WERI-Rb-1 (cell line): ENCODE measurements at regions not wholly inside any gene's neighbourhood (a gene's known extent, or its start where the extent isn't known, plus 50 kb on each side); places are given as distances from the start of the nearest gene placed in this dataset.
"Not testable (repeated sequence)": the region's sequence is repeated elsewhere in the genome, so short reads cannot be mapped to it uniquely, and the experiment has no call there.

ENCODE experiments used
- DNase-seq: peaks from one replicate; pipeline ENCODE4 v3.0.0-alpha.2; 2020
- H3K27ac ChIP-seq: fragments of 250-450 bp; sonication (Bioruptor Pico); 2 replicates; pipeline ENCODE4 v1.5.1; 2020; ENCODE audit warnings: mild to moderate bottlenecking, moderate library complexity
- H3K27me3 ChIP-seq: fragments of 250-450 bp; sonication (Bioruptor Pico); 2 replicates; pipeline ENCODE4 v1.5.1; 2021; ENCODE audit warnings: mild to moderate bottlenecking, low read depth, moderate library complexity; ENCODE audit not compliant: insufficient read depth, severe bottlenecking
- H3K36me3 ChIP-seq: fragments of 250-450 bp; sonication (Bioruptor Pico); 2 replicates; pipeline ENCODE4 v1.5.1; 2020; ENCODE audit warnings: mild to moderate bottlenecking, moderate library complexity
- H3K4me3 ChIP-seq: 2 replicates; pipeline ENCODE4 v1.5.1; 2011; ENCODE audit warnings: low read depth, mild to moderate bottlenecking, control low read depth, low read length
- H3K9me3 ChIP-seq: fragments of 250-450 bp; sonication (Bioruptor Pico); 2 replicates; pipeline ENCODE4 v1.5.1; 2021; ENCODE audit warnings: mild to moderate bottlenecking, moderate library complexity; ENCODE audit not compliant: severe bottlenecking
- CTCF ChIP-seq: IDR thresholded peaks from 2 replicates; pipeline ENCODE4 v1.5.1; 2011; ENCODE audit warnings: low read depth, mild to moderate bottlenecking, control low read depth, inconsistent platforms, low read length

GRCh38 chr12:119931402-119931801, 54.3 kb upstream of the CIT start:
- DNase-seq = no peak
- TF ChIP-seq CTCF = no peak

GRCh38 chr12:119932921-119933320, 55.8 kb upstream of the CIT start:
- Histone ChIP-seq H3K36me3 (no peaks in the 10 kb centered on the region), H3K4me3 (no peak overlapping the region), H3K27ac (no peak overlapping the region), H3K27me3 (no peaks in the 10 kb centered on the region), H3K9me3 (no peaks in the 10 kb centered on the region)
- no peak for DNase-seq
- no peak for TF ChIP-seq CTCF

More at GRCh38 chr12:119931402-119931801, 54.3 kb upstream of the CIT start:
- H3K36me3 ChIP-seq = no peaks in the 10 kb centered on the region
- no peak overlapping the region for H3K27ac ChIP-seq
- H3K27me3 ChIP-seq = no peaks in the 10 kb centered on the region
- H3K9me3 ChIP-seq = no peaks in the 10 kb centered on the region
- H3K4me3 ChIP-seq = no peak overlapping the region

GRCh38 chr12:119934780-119935179, 54.3 kb upstream of the BICDL1 start:
- not testable (repeated sequence) for H3K27ac ChIP-seq, DNase-seq, H3K36me3 ChIP-seq, H3K4me3 ChIP-seq, H3K9me3 ChIP-seq, H3K27me3 ChIP-seq

- no peaks in the 10 kb centered on the region for H3K27me3 ChIP-seq
- TF ChIP-seq CTCF = no peak
Observed at GRCh38 chr12:119936705-119937311, 52.2 kb upstream of the BICDL1 start.

GRCh38 chr12:119938049-119938667, 50.9 kb upstream of the BICDL1 start:
- no peaks in the 10 kb centered on the region for H3K27me3 ChIP-seq
- no peaks in the 10 kb centered on the region for H3K9me3 ChIP-seq
- no peak overlapping the region for H3K27ac ChIP-seq
- peak; percentile 53 for DNase-seq
- H3K36me3 ChIP-seq = no peaks in the 10 kb centered on the region
- peak; percentile 73 for TF ChIP-seq CTCF
- H3K4me3 ChIP-seq = no peak overlapping the region

More at GRCh38 chr12:119936705-119937311, 52.2 kb upstream of the BICDL1 start:
- H3K4me3 ChIP-seq = no peak overlapping the region
- DNase-seq = no peak
- no peak overlapping the region for H3K27ac ChIP-seq
- no peaks in the 10 kb centered on the region for H3K9me3 ChIP-seq
- no peaks in the 10 kb centered on the region for H3K36me3 ChIP-seq
